NCI-H2196 treated with DMSO at 0.1 percent for 48 hours (cell line): ENCODE measurements at regions not wholly inside any gene's neighbourhood (a gene's known extent, or its start where the extent isn't known, plus 50 kb on each side); places are given as distances from the start of the nearest gene placed in this dataset.
"Not testable (repeated sequence)": the region's sequence is repeated elsewhere in the genome, so short reads cannot be mapped to it uniquely, and the experiment has no call there.

Experiments
- DNase-seq: peaks from one replicate; lab custom pipeline; 2025; ENCODE audit not compliant: unreplicated experiment; lab: John Stamatoyannopoulos, UW

DNA sequence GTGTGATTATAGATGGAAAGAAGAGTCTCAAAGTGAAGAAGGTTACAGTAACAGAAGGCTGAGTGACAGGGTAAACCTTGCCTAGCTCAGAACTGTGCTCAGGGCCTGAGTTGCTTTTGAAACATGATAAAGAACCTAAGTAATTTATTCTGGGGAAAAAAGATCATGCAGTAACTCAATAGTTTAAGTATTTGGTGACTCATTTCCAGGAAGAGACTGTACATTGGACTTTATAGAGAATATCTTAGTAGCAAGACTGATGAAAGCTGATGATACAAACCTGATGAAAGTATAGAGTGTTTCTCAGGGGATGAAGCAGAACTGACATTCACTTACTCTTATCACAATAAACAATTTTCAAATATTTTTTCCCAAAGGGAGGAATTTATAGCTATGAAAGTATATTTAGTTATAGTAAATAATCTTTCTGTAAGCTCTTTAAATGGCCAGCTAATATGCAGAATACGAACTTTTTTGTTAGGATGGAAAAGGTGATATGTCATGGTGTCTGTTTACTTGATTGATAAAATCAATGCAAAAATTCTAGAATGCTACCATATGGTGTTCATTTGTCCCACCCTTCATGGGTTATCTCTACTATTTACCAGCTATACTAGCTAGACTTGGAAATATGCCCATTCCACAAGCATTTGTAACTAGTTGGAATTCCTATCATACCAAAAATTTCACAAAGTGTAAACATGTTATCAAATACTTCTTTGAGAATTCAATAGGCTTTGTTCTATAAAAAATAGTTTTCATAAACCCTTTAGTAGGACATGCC is 1265.5 kb upstream of the ACVR2A start:
- DNase-seq: no peak

DNA sequence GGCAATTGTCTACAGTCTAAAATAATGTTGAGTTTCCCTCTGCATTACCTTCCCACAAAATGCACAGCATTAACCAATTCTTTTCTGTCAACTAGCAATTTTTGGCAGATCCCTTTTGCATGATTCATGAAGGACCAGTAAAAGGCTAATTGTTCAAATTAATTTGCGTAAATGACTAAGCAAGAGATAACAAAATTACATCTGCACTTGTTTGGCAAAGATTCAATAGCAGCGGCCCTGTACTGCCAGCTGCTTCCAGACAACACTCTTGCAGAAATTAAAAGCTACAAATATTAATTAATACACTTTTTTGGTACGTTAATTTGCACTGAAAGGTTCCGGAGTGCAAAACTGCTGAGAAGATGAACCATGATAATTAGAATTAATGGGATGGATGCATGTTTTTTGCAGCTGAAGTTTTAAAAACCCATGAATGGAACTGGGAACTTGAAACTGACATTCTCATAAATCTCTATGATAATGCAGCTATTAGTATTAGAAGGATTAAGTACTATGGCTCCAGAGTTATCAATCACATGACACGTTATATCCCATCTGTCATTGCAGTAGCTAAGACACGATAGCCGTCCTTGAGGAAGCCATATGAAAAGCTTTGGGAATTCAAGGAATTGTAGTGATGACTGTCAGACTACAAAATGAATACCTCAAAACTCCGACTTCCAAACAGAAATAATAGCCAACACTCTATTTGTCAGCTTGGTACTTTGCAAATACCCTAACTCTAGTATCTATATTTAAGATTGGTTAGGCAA is 1268.3 kb upstream of the ACVR2A start:
- DNase-seq: no peak

DNA sequence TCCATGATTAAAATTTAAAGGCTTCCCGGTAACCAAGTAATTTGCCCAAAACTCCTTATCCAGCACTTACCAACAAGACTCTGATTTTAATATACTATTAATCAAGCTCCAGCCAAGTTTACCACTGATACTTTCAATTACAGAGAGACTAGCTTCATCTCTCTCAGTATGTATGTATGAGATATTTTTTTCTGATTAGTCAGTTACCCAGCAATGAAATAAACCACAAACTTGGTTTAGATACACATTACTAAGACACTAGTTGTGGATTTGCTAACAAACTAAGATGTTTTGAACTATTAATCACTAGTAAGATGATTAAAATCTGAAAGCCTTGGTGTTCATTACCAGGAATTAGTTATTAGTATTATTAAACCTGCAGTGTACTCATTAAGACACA is 1272.2 kb upstream of the ACVR2A start:
- no peak for DNase-seq

DNA sequence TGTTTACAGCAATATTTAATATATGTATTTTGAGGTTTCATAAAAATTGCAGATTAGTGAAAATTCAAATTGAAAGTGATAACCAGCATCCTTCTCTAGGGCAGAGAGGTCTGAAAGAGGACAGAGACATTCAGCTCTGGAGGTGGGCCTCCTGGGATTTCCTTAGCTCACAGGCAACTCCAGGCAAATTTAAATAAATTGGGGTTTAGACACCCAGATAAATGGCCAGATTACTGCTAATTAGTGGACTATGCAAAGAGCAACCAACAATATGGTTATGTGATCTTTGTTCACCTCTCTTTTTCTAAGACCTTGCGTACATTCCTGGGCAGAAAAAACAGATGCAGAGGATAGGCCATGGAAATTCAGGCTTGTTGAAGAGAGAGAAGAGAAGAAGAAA is 1282.8 kb upstream of the ACVR2A start:
- no peak for DNase-seq

DNA sequence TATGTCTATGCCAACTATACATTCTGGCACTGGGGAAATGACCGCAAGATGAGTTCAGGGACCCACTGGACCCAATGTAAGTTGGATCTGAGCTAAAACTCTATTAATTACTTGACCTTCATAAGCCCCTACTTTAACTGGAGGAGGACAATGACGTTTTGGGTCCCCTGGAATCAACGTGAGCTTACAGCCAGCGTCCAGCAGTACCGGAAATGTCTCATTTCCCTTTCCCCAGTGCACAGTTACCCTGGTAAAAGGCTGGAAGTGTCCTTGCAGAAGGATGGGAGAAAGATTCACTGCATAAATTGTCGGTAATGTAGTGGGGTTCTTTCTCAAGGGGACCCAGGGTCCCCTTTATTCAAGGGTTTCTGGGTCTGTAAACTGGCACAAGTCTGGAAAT is 1297.6 kb upstream of the ACVR2A start:
- DNase-seq: no peak

DNA sequence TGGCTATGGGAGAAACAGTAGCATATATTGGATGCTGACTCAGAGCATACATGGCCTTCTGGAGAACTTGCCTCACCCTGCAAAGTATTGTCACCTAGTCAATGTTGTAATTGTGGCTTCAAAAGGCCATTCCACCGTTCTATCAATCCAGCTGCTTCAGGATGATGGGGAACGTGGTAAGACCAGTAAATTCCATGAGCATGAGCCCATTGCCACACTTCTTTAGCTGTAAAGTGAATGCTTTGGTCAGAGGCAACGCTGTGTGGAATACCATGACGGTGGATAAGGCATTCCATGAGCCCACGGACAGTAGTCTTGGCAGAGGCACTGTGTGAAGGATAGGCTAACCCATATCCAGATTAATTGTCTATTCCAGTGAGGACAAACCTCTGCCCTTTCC is 1300.1 kb upstream of the ACVR2A start:
- no peak for DNase-seq

DNA sequence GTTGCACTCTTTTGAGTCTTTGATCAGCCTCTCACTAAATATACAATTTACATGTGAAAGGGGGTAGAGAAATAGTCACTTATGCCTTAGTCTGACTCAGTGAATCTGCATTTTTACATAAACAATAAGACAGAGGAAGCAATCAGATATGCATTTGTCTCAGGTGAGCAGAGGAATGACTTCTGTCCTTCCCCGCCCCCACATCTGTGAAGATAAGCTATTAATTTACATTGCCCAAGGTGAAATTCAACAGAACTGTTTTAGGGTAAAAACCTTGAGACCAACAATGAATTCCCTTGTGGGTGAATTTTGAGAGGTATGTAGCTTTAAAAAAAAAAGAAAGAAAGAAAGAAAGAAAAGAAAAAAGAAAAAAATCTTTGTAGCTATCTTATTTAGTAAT is 1302.9 kb upstream of the ACVR2A start:
- no peak for DNase-seq

DNA sequence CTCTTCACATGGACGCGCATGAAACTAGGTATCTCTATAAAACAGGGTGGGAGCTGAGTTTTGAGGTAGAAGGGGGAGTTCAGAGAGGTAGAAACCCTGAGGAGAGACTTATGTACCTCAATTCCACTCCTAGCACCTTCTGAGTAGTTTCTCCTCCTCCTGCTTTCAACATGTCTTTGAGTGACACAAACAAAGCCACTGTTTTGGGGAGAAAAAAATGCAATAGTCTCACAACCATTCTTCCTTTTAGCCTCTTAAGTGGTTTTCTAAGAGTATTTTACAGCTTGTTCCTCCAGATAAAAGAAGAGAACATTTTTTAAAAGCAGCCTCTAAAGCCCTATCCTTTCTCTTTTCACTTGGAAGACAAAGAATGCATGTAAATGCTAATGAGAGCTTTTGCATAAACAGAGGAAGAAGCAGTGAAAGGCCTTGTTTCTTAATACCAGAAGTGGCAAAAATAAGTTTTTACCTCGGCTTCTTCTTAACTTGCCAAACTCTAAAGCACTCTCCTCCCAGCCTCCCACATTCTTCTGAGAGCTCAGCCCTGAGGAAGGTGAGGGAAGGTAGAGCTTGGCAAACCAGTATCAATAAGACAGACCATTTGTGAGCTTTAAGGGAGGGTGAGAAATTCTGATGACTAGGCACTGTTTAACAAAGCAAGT is 1304.4 kb upstream of the ACVR2A start:
- no peak for DNase-seq

DNA sequence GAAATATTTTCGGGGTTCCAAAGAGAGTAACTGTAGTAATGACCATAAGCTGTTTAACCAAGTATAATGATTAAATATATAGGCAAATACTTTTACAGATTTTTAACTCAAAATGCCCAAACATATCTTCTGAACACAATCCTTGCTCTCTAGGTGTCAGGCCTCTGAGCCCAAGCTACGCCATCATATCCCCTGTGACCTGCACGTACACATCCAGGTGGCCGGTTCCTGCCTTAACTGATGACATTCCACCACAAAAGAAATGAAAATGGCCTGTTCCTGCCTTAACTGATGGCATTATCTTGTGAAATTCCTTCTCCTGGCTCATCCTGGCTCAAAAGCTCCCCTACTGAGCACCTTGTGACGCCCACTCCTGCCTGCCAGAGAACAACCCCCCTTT is 1305.1 kb upstream of the ACVR2A start:
- not testable (repeated sequence) for DNase-seq

DNA sequence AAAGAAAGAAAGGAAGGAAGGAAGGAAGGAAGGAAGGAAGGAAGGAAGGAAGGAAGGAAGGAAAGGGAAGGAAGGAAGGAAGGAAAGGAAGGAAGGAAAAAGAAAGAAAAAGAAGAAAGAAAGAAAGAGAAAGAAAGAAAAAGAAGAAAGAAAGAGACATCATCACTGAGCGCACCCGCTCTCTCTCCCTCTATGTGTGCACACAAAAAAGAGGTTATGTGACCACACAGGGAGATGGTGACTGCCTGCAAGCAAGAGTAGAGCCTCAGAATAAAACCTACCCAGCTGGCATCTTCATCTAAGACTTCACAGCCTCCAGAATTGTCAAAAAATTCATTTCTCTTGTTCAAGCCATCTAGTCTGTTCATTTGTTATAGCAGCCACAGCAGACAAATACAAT is 1307.4 kb upstream of the ACVR2A start:
- no peak for DNase-seq

DNA sequence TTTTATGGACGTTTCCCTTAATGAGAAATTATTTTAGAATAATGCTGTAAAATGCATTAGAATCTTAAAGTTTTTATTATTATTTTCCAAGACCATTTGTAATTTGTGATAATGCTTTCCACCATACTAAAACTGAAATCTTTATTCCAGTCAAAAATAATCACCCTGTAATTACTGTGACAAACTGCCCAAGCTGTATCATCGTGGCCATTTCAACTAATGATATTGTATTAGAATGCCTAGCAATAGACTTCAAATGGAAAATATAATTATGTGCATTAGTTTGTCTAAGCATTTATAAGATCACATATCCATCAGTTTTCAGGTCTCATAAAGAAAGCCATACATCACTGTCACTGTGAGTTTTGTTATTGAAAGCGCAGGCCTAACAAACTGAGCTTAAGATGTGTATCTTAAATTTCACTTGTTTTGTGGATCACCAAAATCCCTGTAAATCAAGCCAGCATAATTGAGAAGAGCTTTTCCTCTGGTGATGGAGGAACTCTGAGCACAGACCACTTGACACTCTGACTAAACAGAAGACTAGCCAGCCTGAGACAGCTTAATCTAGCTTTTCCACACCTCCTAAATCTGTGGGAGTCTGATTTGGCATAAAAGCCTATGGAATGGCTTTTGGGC is 1312.2 kb upstream of the ACVR2A start:
- no peak for DNase-seq

DNA sequence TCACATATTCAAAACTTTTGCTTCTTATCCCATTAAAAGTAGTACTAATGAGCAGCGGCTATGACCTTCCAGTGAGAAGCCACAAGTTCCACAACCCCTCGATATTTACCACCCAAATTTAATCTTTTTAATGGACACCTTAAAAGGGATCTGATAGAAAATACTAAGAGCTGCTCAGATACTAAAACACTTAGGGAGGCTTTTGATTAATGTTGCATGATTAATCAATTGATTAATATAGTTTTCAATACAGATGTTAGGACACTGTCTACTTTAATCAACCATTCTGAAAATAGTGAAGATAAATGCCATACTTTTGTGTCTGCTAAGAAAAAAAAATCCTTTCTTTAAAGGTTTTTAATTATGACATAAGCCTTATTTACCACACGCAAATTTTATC is 1312.8 kb upstream of the ACVR2A start:
- no peak for DNase-seq

DNA sequence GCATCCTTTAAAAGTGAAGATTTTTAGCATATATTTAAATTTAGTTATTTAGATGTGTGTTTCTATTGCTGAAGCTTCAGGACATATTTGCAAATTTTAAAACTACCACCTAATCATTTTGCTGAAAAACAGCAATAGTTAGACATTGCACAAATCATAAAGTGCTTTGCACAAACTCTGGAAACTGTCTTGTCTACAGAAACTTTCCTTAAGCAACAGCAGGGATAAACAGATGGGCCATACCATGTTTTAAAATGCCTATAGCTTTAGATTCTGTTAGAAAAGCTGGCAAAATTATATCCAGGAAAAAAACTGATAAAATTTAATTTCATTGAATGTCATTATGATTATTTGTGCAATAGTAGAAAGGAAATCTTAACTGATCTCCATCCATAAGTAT is 1313.9 kb upstream of the ACVR2A start:
- no peak for DNase-seq

DNA sequence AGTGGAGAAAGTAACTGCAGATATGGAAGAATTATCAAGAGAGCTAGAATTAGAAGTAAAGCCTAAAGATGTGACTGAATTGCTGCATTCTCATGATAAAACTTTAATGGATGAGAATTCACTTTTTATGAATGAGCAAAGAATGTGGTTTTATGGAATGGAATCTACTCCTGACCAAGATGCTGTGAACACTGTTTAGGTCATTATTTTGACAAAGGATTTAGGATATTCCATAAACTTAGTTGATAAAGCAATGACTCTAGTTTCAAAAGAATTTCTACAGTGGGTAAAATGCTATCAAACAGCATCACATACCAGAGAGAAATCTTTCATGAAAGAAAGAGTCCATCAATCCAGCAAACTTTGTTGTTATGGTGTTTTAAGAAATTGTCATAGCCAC is 1317.7 kb upstream of the ACVR2A start:
- no peak for DNase-seq

DNA sequence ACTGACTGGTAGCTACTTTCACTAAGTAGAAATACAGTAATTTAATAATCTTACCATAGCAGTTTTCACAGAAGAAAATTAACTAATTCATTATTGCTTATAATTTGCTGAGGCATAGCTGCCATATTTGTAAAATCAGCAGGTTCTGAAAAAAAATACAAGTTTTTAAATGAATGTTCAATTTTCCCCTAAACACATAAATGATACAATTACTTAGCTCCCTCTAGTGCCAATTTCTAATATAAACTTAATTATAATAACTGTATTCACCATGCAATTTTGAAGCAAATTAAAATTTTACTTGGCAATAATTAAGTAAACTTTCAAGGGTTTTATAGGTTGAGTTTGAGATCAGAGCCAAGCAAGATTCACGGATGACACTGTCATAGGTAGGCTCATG is 1321.6 kb upstream of the ACVR2A start:
- DNase-seq: no peak

DNA sequence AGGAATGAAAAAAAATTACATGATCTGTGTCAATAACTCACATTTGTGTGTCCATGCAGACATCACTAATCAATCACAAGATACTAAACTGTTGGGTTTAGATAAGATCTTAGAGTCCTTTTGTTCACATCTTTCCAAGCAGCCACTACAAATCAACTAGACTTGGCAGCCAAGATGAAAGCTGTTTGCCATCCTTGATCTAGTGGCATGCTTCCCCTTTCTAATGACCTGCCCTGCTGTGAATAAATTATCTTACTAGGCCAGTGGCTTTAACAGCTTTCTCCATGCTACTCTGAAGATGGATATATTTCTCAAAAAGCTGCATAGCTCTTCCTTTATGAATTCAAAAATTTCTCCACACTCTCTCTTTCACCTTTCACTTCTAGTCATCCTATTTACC is 1338.0 kb upstream of the ACVR2A start:
- DNase-seq: no peak

DNA sequence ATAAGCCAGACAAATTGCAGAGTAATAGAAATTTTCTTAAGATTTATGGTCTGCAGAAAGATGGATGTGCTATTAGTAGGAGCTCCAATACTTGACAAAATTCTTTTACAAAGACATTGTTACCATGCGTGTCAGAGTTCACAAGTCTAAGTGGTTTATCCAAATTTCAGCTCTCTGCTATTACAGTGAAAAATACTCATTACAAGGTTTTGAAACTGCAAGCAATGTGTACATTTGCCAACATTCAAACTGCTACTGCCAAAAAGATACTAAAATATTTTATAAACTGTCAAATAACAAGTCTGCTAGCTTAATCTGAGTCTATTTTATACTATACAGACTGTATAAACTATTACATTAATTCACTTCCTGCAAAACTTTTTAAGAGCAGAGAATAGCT is 1341.5 kb upstream of the ACVR2A start:
- DNase-seq: no peak

DNA sequence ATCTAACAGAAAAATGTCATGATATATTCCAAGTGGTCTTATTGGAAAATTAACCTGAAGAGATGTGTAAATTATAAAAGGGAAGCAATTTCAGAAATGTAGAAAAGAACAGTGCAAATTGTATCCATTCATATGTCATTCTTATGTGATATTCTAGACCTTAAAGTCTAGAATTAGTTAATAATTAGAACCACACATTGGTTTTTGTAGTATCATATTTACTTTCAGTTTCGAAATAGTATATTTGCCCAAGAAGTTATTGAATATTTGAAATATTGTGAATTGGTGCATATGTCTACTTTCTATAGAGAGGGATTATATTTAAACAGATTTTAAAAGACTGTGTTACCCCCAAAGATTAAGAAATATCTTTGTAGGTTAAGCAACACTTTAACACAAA is 1348.6 kb upstream of the ACVR2A start:
- no peak for DNase-seq

DNA sequence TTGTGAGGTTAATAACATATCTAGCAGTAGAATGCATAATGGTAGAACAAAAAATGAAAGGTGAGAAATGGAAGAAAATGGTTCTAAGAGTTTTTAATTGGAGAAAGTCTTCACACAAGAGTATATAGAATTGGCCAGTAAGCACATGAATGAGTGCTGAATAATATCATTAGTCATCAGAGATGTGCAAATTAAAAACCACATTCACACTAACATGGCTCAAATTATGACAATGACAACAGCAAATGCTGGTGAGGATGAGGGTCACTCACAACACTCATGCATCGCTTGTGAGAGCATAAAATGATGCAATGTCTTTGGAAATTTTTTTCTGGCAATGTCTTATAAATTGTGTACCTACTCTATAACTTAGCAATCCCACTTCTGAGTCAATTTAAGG is 1355.4 kb upstream of the ACVR2A start:
- DNase-seq: no peak

DNA sequence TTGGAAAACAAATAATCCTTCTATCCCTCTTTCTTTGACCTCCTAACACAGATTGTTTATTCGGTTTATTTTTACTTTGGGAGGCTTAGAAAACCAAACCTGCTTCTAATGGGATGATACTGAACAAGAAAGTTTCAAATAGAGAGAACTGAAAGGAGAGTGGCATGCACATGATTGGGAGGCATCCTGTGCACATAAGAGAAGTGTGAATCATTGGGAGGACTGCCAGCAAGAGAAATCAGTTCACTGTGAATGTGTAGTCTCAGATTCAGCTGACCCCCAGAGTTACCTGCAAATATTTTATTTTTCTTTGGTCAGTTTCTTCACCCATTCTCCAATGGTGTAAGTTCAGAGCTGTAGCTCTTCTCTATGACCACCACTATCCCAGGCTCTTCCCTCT is 1363.2 kb upstream of the ACVR2A start:
- no peak for DNase-seq

DNA sequence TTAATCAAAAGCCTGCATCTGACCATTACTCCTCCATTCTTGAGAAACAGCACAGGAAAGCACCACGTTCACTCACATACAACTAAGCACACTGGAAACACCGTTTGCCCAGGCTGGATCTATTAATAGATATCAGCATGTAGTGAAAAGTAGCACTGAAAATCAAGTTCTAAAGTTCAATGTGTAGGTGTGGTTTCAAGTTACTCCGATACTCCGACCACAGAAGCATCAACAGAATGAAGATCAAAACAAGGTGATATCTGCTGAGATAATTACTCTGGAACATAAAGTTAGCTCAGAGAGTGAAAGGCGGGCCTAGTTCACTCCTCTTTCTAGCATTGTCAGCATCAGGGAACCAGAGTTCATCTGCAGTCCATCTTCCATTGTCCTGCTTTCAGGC is 1367.4 kb upstream of the ACVR2A start:
- no peak for DNase-seq

DNA sequence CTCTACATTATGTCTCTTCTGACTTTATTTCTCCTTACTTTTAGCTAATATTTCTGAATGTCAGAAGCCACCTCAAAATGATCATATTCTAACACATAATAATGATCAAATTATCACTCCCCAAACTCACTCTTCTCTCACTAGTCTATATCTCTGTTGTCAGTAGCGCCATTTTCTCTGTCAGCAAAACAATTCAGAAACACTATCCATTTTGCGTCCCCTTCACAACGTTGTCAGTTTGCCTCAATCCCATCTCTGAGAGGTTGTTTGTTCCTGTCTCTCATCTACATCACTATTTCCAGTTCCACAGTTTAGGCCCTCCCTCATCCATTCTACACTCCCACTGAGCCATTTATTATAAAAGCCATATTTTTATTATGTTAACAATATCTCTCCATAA is 1376.3 kb upstream of the ACVR2A start:
- DNase-seq: no peak
